ENCODE measurements at regions not wholly inside any gene's neighbourhood (a gene's known extent, or its start where the extent isn't known, plus 50 kb on each side); places are given as distances from the start of the nearest gene placed in this dataset.

GRCh38 chr5:74418709-74419108, 221.8 kb downstream of the ENC1 start:
- Histone ChIP-seq H2AFZ (ENCODE audit: low read length) (no peak overlapping the region), H3K36me3 (ENCODE audit: insufficient read depth, low read length) (no peaks in the 10 kb centered on the region), H3K27ac (ENCODE audit: low read depth, low read length) (no peak overlapping the region)

DNA sequence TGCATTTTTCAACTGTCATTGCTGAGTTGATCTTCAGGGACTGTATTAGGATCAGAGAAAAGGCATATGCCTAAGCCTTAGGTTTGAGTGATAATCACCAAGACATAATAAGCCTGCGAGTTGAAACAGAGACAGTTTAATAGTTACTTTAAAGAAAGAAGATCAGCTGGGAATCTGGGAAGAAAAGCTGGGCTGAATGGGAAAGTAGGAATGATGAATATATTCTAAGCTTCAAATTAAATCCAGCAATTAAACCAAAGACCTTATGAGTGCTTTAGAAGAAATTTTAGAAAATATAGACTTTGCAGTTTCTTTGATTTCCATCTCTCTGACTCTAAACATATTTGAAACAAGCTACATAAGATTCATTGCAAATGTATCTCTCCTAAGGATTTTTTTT, 222.3 kb downstream of the ENC1 start:
- Histone ChIP-seq H3K36me3 (ENCODE audit: insufficient read depth, low read length) (no peaks in the 10 kb centered on the region), H3K79me2 (ENCODE audit: insufficient read depth, low read length) (no peaks in the 10 kb centered on the region), H3K4me1 (ENCODE audit: insufficient read depth, low read length) (no peaks in the 10 kb centered on the region), H2AFZ (ENCODE audit: low read length) (no peak overlapping the region), H3K4me3 (ENCODE audit: insufficient read depth, low read length) (no peak overlapping the region), H3K4me2 (ENCODE audit: insufficient read depth, low read length) (no peak overlapping the region), H3K9me3 (ENCODE audit: low read depth, low read length) (no peaks in the 10 kb centered on the region), H3K27ac (ENCODE audit: low read depth, low read length) (no peak overlapping the region), H3K27me3 (ENCODE audit: insufficient read depth, low read length) (peaks cover 3% of the 10 kb centered on the region), H4K20me1 (ENCODE audit: insufficient read depth, low read length) (no peaks in the 10 kb centered on the region)
- no peak for DNase-seq (ENCODE audit: insufficient read length, low spot score, missing footprints)
- TF ChIP-seq, protein P1, sequence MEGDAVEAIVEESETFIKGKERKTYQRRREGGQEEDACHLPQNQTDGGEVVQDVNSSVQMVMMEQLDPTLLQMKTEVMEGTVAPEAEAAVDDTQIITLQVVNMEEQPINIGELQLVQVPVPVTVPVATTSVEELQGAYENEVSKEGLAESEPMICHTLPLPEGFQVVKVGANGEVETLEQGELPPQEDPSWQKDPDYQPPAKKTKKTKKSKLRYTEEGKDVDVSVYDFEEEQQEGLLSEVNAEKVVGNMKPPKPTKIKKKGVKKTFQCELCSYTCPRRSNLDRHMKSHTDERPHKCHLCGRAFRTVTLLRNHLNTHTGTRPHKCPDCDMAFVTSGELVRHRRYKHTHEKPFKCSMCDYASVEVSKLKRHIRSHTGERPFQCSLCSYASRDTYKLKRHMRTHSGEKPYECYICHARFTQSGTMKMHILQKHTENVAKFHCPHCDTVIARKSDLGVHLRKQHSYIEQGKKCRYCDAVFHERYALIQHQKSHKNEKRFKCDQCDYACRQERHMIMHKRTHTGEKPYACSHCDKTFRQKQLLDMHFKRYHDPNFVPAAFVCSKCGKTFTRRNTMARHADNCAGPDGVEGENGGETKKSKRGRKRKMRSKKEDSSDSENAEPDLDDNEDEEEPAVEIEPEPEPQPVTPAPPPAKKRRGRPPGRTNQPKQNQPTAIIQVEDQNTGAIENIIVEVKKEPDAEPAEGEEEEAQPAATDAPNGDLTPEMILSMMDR (IDR thresholded peaks at IDR 0.05; ENCODE audit: extremely low read depth, low read depth, low read length): no peak

More at GRCh38 chr5:74418709-74419108, 221.8 kb downstream of the ENC1 start:
- no peaks in the 10 kb centered on the region for H3K27me3 ChIP-seq (ENCODE audit: insufficient read depth, low read length)
- DNase-seq (ENCODE audit: insufficient read length, low spot score, missing footprints): no peak
- H3K9me3 ChIP-seq (ENCODE audit: low read depth, low read length): no peaks in the 10 kb centered on the region
- H3K4me2 ChIP-seq (ENCODE audit: insufficient read depth, low read length): no peak overlapping the region
- H3K79me2 ChIP-seq (ENCODE audit: insufficient read depth, low read length): no peaks in the 10 kb centered on the region
- H4K20me1 ChIP-seq (ENCODE audit: insufficient read depth, low read length): no peaks in the 10 kb centered on the region
- TF ChIP-seq, protein P1 (IDR thresholded peaks at IDR 0.05; ENCODE audit: extremely low read depth, low read depth, low read length): no peak
- no peaks in the 10 kb centered on the region for H3K4me1 ChIP-seq (ENCODE audit: insufficient read depth, low read length)
- H3K4me3 ChIP-seq (ENCODE audit: insufficient read depth, low read length): no peak overlapping the region

DNA sequence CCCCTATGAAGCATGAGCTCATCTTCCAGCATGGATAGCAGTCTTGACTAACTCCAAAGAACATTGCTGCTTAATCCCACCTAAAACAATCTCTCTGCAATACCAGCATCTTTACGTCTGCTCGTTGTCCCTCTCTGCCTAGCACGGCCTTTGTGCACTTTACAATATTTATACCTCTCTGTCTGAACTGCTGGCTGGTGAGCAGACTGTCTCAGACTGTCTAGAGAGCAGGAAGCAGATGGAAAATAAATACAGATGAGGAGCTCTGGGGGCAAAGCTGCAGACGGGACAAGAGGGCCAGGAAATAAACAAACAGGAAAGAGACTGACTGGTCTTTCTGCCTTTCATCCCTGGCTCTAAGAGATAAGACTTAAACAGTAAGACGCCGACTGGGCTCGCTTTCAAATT, 224.8 kb downstream of the ENC1 start:
- H3K4me2 ChIP-seq (ENCODE audit: insufficient read depth, low read length): no peak overlapping the region
- no peak overlapping the region for H2AFZ ChIP-seq (ENCODE audit: low read length)

GRCh38 chr5:74414228-74414627, 226.3 kb downstream of the ENC1 start:
- TF ChIP-seq, protein P1 (IDR thresholded peaks at IDR 0.05; ENCODE audit: extremely low read depth, low read depth, low read length): no peak
- H3K4me1 ChIP-seq (ENCODE audit: insufficient read depth, low read length): no peaks in the 10 kb centered on the region
- H2AFZ ChIP-seq (ENCODE audit: low read length): no peak overlapping the region
- H3K27ac ChIP-seq (ENCODE audit: low read depth, low read length): no peak overlapping the region
- peaks cover 10% of the 10 kb centered on the region for H3K27me3 ChIP-seq (ENCODE audit: insufficient read depth, low read length)
- DNase-seq (ENCODE audit: insufficient read length, low spot score, missing footprints): no peak
- H3K4me3 ChIP-seq (ENCODE audit: insufficient read depth, low read length): no peak overlapping the region
- no peaks in the 10 kb centered on the region for H4K20me1 ChIP-seq (ENCODE audit: insufficient read depth, low read length)
- H3K4me2 ChIP-seq (ENCODE audit: insufficient read depth, low read length): no peak overlapping the region
- H3K9me3 ChIP-seq (ENCODE audit: low read depth, low read length): no peaks in the 10 kb centered on the region
- H3K36me3 ChIP-seq (ENCODE audit: insufficient read depth, low read length): no peaks in the 10 kb centered on the region
- no peaks in the 10 kb centered on the region for H3K79me2 ChIP-seq (ENCODE audit: insufficient read depth, low read length)

More for the DNA sequence above, 224.8 kb downstream of the ENC1 start:
- Histone ChIP-seq H3K27ac (ENCODE audit: low read depth, low read length) (no peak overlapping the region), H4K20me1 (ENCODE audit: insufficient read depth, low read length) (no peaks in the 10 kb centered on the region), H3K36me3 (ENCODE audit: insufficient read depth, low read length) (no peaks in the 10 kb centered on the region), H3K27me3 (ENCODE audit: insufficient read depth, low read length) (peaks cover 10% of the 10 kb centered on the region), H3K9me3 (ENCODE audit: low read depth, low read length) (no peaks in the 10 kb centered on the region), H3K4me3 (ENCODE audit: insufficient read depth, low read length) (no peak overlapping the region), H3K79me2 (ENCODE audit: insufficient read depth, low read length) (no peaks in the 10 kb centered on the region), H3K4me1 (ENCODE audit: insufficient read depth, low read length) (no peaks in the 10 kb centered on the region)
- TF ChIP-seq, protein P1 (IDR thresholded peaks at IDR 0.05; ENCODE audit: extremely low read depth, low read depth, low read length): no peak
- no peak for DNase-seq (ENCODE audit: insufficient read length, low spot score, missing footprints)
